Right lung (tissue), 2 donors: ENCODE measurements at regions not wholly inside any gene's neighbourhood (a gene's known extent, or its start where the extent isn't known, plus 50 kb on each side); places are given as distances from the start of the nearest gene placed in this dataset.
A peak's percentile ranks its signal among the peaks of the same experiment; 100 is the strongest.

Experiments used
- DNase-seq, 2 donors: peaks; one replicate each; pipeline ENCODE4 v3.0.0-alpha.2; 2013

GRCh38 chr6:47932575-47932974 lies 150.7 kb downstream of the OPN5 start:
- DNase-seq: no peak

- no peak for DNase-seq
Measured at GRCh38 chr6:47924001-47924400, 142.2 kb downstream of the OPN5 start.

- DNase-seq: peak; percentile 79 to 82
Measured at GRCh38 chr6:47922391-47922790, 140.6 kb downstream of the OPN5 start.

- no peak for DNase-seq
Measured at GRCh38 chr6:47919875-47920274, 138.0 kb downstream of the OPN5 start.

GRCh38 chr6:47917811-47918210 lies 136.0 kb downstream of the OPN5 start:
- peak in 1 of 2 donors; percentile 8 for DNase-seq

GRCh38 chr6:47917202-47917601 lies 135.4 kb downstream of the OPN5 start:
- no peak for DNase-seq

- DNase-seq: no peak
Measured at GRCh38 chr6:47915017-47915416, 133.2 kb downstream of the OPN5 start.

- DNase-seq: no peak
Measured at GRCh38 chr6:47908271-47908670, 126.4 kb downstream of the OPN5 start.

GRCh38 chr6:47905717-47906116 lies 123.9 kb downstream of the OPN5 start:
- DNase-seq: no peak

GRCh38 chr6:47897247-47897646 lies 115.4 kb downstream of the OPN5 start:
- DNase-seq: no peak

- peak in 1 of 2 donors; percentile 4 for DNase-seq
Measured at GRCh38 chr6:47890326-47890875, 108.6 kb downstream of the OPN5 start.

GRCh38 chr6:47879015-47879414 lies 97.2 kb downstream of the OPN5 start:
- no peak for DNase-seq
